HG03342 (cell line): ENCODE measurements at regions not wholly inside any gene's neighbourhood (a gene's known extent, or its start where the extent isn't known, plus 50 kb on each side); places are given as distances from the start of the nearest gene placed in this dataset.

Experiments
- ATAC-seq: cut with Tn5 transposase; IDR thresholded peaks from one replicate; pipeline ENCODE4 v1.9.1; 2021; ENCODE audit warnings: mild to moderate bottlenecking, moderate library complexity; ENCODE audit not compliant: unreplicated experiment

- no peak for ATAC-seq
Observed at GRCh38 chr5:135207866-135208265, 173.8 kb upstream of the PITX1 start.

GRCh38 chr5:135206862-135207261 is 172.8 kb upstream of the PITX1 start:
- no peak for ATAC-seq

GRCh38 chr5:135205632-135206349 is 171.8 kb upstream of the PITX1 start:
- ATAC-seq: no peak

- ATAC-seq: no peak
Observed at GRCh38 chr5:135204151-135204600, 170.1 kb upstream of the PITX1 start.

- ATAC-seq: no peak
Observed at GRCh38 chr5:135203593-135204036, 169.6 kb upstream of the PITX1 start.

- ATAC-seq: no peak
Observed at GRCh38 chr5:135203019-135203418, 169.0 kb upstream of the PITX1 start.

- ATAC-seq: no peak
Observed at GRCh38 chr5:135199919-135200318, 165.9 kb upstream of the PITX1 start.

GRCh38 chr5:135196483-135196882 is 162.5 kb upstream of the PITX1 start:
- no peak for ATAC-seq

GRCh38 chr5:135195270-135195608 is 161.2 kb upstream of the PITX1 start:
- ATAC-seq: no peak

GRCh38 chr5:135194573-135195269 is 160.7 kb upstream of the PITX1 start:
- ATAC-seq: no peak

GRCh38 chr5:135194126-135194488 is 160.1 kb upstream of the PITX1 start:
- no peak for ATAC-seq

GRCh38 chr5:135193213-135194125 is 159.4 kb upstream of the PITX1 start:
- no peak for ATAC-seq

- no peak for ATAC-seq
Observed at GRCh38 chr5:135192351-135192750, 158.3 kb upstream of the PITX1 start.

GRCh38 chr5:135191084-135191826 is 157.2 kb upstream of the PITX1 start:
- peak; percentile 85 for ATAC-seq

- no peak for ATAC-seq
Observed at GRCh38 chr5:135190416-135191083, 156.5 kb upstream of the PITX1 start.

GRCh38 chr5:135189024-135189423 is 155.0 kb upstream of the PITX1 start:
- no peak for ATAC-seq

- no peak for ATAC-seq
Observed at GRCh38 chr5:135188233-135188914, 154.3 kb upstream of the PITX1 start.

GRCh38 chr5:135186662-135187522 is 152.9 kb upstream of the PITX1 start:
- no peak for ATAC-seq
